HEK293 (cell line): ENCODE measurements at regions not wholly inside any gene's neighbourhood (a gene's known extent, or its start where the extent isn't known, plus 50 kb on each side); places are given as distances from the start of the nearest gene placed in this dataset.

Source experiments
- CTCF ChIA-PET: fragments of 350-600 bp; formaldehyde crosslinking; extraction: SDS; loops from one replicate; lab custom pipeline; 2021; ENCODE audit warnings: antibody characterized with exemption; lab: Yijun Ruan, JAX
- POLR2A ChIA-PET: fragments of 300-600 bp; formaldehyde crosslinking; extraction: SDS; loops from one replicate; lab custom pipeline; 2020; ENCODE audit warnings: antibody characterized with exemption, inconsistent platforms; lab: Yijun Ruan, JAX
- H3K27ac ChIP-seq: fragments of 200-500 bp; sonication (Bioruptor generic); 2 replicates; pipeline ENCODE4 v1.5.1; 2014; ENCODE audit warnings: low read depth, low read length, control low read depth, inconsistent platforms; ENCODE audit errors: extremely low read depth
- H3K36me3 ChIP-seq, 2 experiments: fragments of 200-500 bp in 1 of 2; sonication (Bioruptor generic) in 1 of 2; 1 replicate in 1 of 2; 2 replicates in 1 of 2; pipeline ENCODE4 v1.5.1; 2014 to 2017; ENCODE audit warnings: inconsistent platforms in 2 of 2, low read length in 2 of 2; ENCODE audit not compliant: control insufficient read depth in 2 of 2, insufficient read depth in 1 of 2
- H3K4me1 ChIP-seq: fragments of 200-500 bp; sonication (Bioruptor generic); 2 replicates; pipeline ENCODE4 v1.5.1; 2014; ENCODE audit warnings: mild to moderate bottlenecking, low read length, inconsistent platforms; ENCODE audit not compliant: control insufficient read depth, insufficient read depth
- H3K4me3 ChIP-seq: 2 replicates; pipeline ENCODE4 v1.5.1; 2011; ENCODE audit warnings: low read depth, mild to moderate bottlenecking, control low read depth, low read length, moderate library complexity
- H3K9me3 ChIP-seq: fragments of 200-500 bp; sonication (Bioruptor generic); 2 replicates; pipeline ENCODE4 v1.5.1; 2014; ENCODE audit warnings: low read depth, low read length, inconsistent platforms; ENCODE audit not compliant: control insufficient read depth, insufficient read depth
- BCL6B ChIP-seq: fragments of 450-650 bp; formaldehyde crosslinking; IDR thresholded peaks from 2 replicates; pipeline ENCODE4 v1.5.1; 2017; ENCODE audit warnings: missing biosample characterization, missing genetic modification characterization
- ELK4 ChIP-seq: IDR thresholded peaks from 2 replicates; pipeline ENCODE4 v1.6.1; 2011; ENCODE audit warnings: mild to moderate bottlenecking, low read depth, low read length, borderline replicate concordance
- GLIS1 ChIP-seq: fragments of 450-650 bp; formaldehyde crosslinking; IDR thresholded peaks from 2 replicates; pipeline ENCODE4 v1.5.1; 2016; ENCODE audit warnings: missing biosample characterization, missing genetic modification characterization
- KLF8 ChIP-seq: fragments of 450-650 bp; formaldehyde crosslinking; IDR thresholded peaks from 2 replicates; pipeline ENCODE4 v1.5.1; 2016; ENCODE audit warnings: missing biosample characterization, missing genetic modification characterization
- OVOL3 ChIP-seq: fragments of 450-650 bp; formaldehyde crosslinking; IDR thresholded peaks from 2 replicates; pipeline ENCODE4 v1.5.1; 2016; ENCODE audit warnings: missing biosample characterization, missing genetic modification characterization
- RBAK ChIP-seq: fragments of 450-650 bp; formaldehyde crosslinking; IDR thresholded peaks from 2 replicates; pipeline ENCODE4 v1.5.1; 2016; ENCODE audit warnings: missing biosample characterization, missing genetic modification characterization
- REPIN1 ChIP-seq: fragments of 450-650 bp; formaldehyde crosslinking; IDR thresholded peaks from 2 replicates; pipeline ENCODE4 v1.5.1; 2017; ENCODE audit warnings: missing biosample characterization, missing genetic modification characterization, low read depth
- SALL2 ChIP-seq: fragments of 450-650 bp; formaldehyde crosslinking; IDR thresholded peaks from 2 replicates; pipeline ENCODE4 v1.5.0; 2017; ENCODE audit warnings: missing biosample characterization, mild to moderate bottlenecking, missing genetic modification characterization, borderline replicate concordance
- TRIM28 ChIP-seq: IDR thresholded peaks from 2 replicates; pipeline ENCODE4 v1.6.1; 2011; ENCODE audit warnings: low read length, control low read depth, borderline replicate concordance
- ZFP3 ChIP-seq: fragments of 450-650 bp; formaldehyde crosslinking; IDR thresholded peaks from 2 replicates; pipeline ENCODE4 v1.5.1; 2016; ENCODE audit warnings: low read depth, missing biosample characterization, missing genetic modification characterization
- ZNF132 ChIP-seq: fragments of 450-650 bp; formaldehyde crosslinking; IDR thresholded peaks from 2 replicates; pipeline ENCODE4 v1.5.1; 2017; ENCODE audit warnings: missing biosample characterization, missing genetic modification characterization, borderline replicate concordance
- ZNF155 ChIP-seq: fragments of 450-650 bp; formaldehyde crosslinking; IDR thresholded peaks from 2 replicates; pipeline ENCODE4 v1.5.1; 2016; ENCODE audit warnings: missing biosample characterization, missing genetic modification characterization
- ZNF280D ChIP-seq: fragments of 450-650 bp; formaldehyde crosslinking; IDR thresholded peaks from 2 replicates; pipeline ENCODE4 v1.5.1; 2016; ENCODE audit warnings: missing biosample characterization, missing genetic modification characterization
- ZNF513 ChIP-seq: fragments of 450-650 bp; IDR thresholded peaks from 2 replicates; pipeline ENCODE4 v1.5.1; 2018; ENCODE audit warnings: missing biosample characterization, missing genetic modification characterization
- ZNF521 ChIP-seq: fragments of 450-650 bp; formaldehyde crosslinking; IDR thresholded peaks from 2 replicates; pipeline ENCODE4 v1.5.1; 2017; ENCODE audit warnings: missing biosample characterization, mild to moderate bottlenecking, missing genetic modification characterization
- ZNF558 ChIP-seq: fragments of 450-650 bp; formaldehyde crosslinking; IDR thresholded peaks from 2 replicates; pipeline ENCODE4 v1.5.1; 2016; ENCODE audit warnings: missing biosample characterization, missing genetic modification characterization
- ZNF660 ChIP-seq: fragments of 450-650 bp; IDR thresholded peaks from 2 replicates; pipeline ENCODE4 v1.5.1; 2018; ENCODE audit warnings: missing biosample characterization, mild to moderate bottlenecking, missing genetic modification characterization
- ZNF692 ChIP-seq: fragments of 450-650 bp; formaldehyde crosslinking; IDR thresholded peaks from 2 replicates; pipeline ENCODE4 v1.5.1; 2016; ENCODE audit warnings: missing biosample characterization, missing genetic modification characterization
- TF ChIP-seq, protein P1 (sequence below): fragments of 450-650 bp; formaldehyde crosslinking; IDR thresholded peaks from 2 replicates; pipeline ENCODE4 v1.5.1; 2016; ENCODE audit warnings: missing biosample characterization, missing genetic modification characterization

DNA sequence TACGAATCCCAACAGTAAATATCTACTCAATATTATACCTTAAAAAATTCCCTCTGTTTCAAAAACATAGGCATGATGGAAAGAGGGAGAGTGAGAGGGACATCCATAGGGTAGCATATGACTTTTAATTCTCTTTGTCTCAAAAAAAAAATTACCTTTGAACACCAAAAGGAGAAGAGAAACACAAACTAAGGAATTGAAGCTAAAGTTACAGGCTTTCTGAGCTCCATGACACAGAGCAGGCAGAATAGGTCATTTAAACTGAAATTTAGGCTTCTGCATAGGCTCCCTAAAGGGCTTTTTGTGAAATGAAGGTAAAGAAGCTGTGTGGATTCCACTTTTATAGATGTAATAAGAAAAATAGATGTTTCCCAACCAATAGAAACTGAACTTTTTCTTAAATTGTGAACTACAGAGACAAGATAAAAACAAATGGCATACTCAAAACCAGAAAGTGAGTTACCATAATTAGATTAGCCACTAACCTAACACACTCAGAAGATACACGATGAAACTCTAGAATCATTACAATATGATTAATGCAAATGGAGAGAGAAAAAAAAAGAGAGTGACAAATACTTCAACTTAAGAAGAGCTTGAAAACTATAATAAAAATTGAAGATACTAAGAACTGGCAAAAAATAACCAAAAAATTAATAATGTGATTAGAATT is 584.6 kb downstream of the GABRG1 start (continued):
- TF ChIP-seq ZNF513 = no peak
- TF ChIP-seq, all 188 proteins: peak for 0

- H3K9me3 ChIP-seq = no peaks in the 10 kb centered on the region
- H3K27ac ChIP-seq = no peak overlapping the region
- no peak overlapping the region for H3K4me3 ChIP-seq
- CTCF ChIA-PET = no interaction called here
- TF ChIP-seq ZNF280D (tag by site-specific recombination) (no peak), RBAK (tag by site-specific recombination) (no peak), SALL2 (tag by site-specific recombination) (no peak), ZNF132 (tag by site-specific recombination) (no peak), OVOL3 (tag by site-specific recombination) (no peak), ELK4 (no peak), ZNF660 (tag by site-specific recombination) (no peak), ZNF692 (tag by site-specific recombination) (no peak), ZFP3 (tag by site-specific recombination) (no peak), ZNF521 (no peak), ZNF155 (tag by site-specific recombination) (no peak), GLIS1 (no peak), ZNF558 (tag by site-specific recombination) (no peak), REPIN1 (no peak), BCL6B (no peak), KLF8 (no peak), TRIM28 (no peak)
- TF ChIP-seq, protein P1, sequence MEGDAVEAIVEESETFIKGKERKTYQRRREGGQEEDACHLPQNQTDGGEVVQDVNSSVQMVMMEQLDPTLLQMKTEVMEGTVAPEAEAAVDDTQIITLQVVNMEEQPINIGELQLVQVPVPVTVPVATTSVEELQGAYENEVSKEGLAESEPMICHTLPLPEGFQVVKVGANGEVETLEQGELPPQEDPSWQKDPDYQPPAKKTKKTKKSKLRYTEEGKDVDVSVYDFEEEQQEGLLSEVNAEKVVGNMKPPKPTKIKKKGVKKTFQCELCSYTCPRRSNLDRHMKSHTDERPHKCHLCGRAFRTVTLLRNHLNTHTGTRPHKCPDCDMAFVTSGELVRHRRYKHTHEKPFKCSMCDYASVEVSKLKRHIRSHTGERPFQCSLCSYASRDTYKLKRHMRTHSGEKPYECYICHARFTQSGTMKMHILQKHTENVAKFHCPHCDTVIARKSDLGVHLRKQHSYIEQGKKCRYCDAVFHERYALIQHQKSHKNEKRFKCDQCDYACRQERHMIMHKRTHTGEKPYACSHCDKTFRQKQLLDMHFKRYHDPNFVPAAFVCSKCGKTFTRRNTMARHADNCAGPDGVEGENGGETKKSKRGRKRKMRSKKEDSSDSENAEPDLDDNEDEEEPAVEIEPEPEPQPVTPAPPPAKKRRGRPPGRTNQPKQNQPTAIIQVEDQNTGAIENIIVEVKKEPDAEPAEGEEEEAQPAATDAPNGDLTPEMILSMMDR = no peak
- TF ChIP-seq, all 188 proteins: peak for 0
- POLR2A ChIA-PET = no interaction called here
- Histone ChIP-seq H3K4me1 (no peaks in the 10 kb centered on the region), H3K36me3 (no peaks in the 10 kb centered on the region)
Measured at GRCh38 chr4:45530498-45530897, 593.4 kb downstream of the GABRG1 start.
